ENCODE measurements at regions not wholly inside any gene's neighbourhood (a gene's known extent, or its start where the extent isn't known, plus 50 kb on each side); places are given as distances from the start of the nearest gene placed in this dataset.
A peak's percentile ranks its signal among the peaks of the same experiment; 100 is the strongest.

GRCh38 chrX:69305333-69306062, 140.2 kb upstream of the PJA1 start:
- DNase-seq (ENCODE audit: low read depth in 2 of 2) = no peak

GRCh38 chrX:69303231-69303630, 138.0 kb upstream of the PJA1 start:
- DNase-seq (ENCODE audit: low read depth in 2 of 2) = no peak

GRCh38 chrX:69299951-69300714, 134.9 kb upstream of the PJA1 start:
- no peak for DNase-seq (ENCODE audit: low read depth in 2 of 2)

- DNase-seq (ENCODE audit: low read depth in 2 of 2) = no peak
Observed at GRCh38 chrX:69299285-69299684, 134.0 kb upstream of the PJA1 start.

DNA sequence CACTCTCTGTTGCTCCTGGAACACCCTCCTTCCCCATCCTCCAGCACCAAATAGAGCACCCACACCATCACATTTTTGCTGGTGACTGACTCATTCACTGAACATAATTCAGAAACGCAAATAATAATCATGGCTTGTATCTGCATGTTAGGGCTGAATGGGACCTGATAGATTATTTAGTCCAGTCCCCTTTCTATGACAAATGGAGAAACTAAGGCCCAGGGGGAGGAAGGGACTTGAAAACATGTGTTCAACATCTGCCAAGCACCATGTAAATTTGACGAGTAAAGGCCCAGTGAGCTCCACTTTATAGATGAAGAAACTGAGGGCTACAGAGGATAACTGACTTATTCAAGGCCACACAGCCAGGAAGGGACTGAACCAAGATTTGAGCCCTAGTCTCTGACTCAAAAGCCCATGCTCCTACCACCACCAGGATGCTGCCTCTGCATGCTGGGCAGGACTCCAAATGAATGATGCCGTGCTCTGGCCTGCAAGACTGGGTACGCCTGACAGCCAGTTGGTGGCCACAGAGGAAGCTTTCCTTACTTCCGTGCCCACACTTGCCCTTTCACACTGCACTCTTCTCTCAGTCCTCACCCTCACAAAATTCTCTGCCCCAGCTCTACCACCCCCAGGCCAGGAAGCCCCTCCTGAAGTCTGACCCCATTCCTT, 133.3 kb upstream of the PJA1 start:
- no peak for DNase-seq (ENCODE audit: low read depth in 2 of 2)

DNA sequence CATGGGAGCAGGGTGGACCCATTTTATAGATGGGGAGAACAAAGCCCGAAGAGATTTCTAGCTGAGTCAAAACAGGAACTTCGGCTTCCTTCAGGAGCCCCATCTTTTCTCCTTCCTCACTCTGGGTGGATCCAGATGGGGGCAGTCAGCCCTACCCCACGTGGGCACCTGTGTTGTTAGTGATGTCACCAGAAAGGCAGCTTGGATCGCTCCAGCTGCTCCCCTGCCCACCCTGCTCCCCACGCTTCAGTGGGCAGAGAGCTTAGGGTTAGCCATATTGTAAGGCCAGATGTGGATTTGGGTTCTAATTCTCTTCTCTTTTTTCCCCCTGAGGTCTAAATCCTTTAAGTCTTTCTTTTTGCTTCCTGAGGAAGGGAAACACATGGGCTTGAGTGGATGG, 132.3 kb upstream of the PJA1 start:
- DNase-seq (ENCODE audit: low read depth in 2 of 2) = no peak

DNA sequence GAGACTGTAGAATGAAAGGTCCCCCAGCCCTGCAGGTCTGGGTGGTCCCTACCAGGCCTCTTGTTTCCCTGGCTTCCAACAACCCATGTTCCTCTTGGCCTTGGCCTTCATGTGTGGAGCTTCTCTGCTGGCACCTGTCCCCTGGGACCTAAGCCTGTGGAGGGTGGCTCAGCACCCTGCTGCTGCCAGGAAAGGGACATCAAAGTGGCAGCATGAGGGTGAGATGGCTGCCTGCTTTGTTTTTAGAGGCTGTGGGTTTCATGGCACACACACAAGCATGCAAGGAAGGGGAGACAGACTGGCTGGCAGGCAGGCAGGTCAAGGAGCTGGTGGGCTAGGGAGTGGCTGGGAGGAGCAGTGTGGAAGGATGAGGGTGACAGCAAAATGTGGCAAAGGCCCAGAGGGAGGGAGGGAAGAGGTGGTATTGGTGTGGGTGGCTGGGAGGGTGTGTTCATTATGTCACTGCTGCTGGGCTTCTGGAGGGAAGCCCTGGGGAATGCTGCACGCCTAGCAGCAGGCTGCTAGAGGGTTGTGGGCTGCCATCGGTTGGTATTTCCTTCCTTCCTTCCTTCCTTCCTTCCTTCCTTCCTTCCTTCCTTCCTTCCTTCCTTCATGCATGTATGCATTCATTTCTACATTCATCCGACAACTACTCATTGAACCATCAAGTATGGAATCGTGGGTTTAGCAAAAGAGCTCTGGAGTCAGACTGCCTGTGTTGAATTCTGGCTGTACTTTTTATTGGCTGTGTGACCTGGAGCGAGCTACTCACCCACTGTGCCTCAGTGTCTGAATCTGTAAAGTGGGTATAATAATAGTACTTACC, 128.7 kb upstream of the PJA1 start:
- no peak for DNase-seq (ENCODE audit: low read depth in 2 of 2)

DNA sequence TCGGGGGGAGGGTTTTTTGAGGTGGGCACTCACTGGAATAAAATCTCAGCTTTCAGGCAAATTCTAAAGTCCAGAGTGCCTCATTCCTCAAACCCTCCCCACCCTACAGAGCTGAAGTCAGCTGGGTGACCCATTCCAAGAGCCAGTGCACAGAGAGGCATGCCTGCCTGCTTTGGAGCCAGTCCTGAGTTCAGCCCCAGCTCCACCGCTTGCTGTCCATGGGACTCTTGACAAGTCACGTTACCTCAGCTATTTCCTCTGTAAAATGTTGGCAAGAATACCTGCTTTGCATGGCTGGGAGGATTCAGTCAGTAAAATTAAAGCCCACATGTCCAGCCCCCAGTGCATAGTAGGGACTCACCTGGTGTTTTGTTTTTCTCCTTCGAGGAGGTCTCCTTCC, 125.9 kb upstream of the PJA1 start:
- DNase-seq (ENCODE audit: low read depth in 2 of 2) = no peak

DNA sequence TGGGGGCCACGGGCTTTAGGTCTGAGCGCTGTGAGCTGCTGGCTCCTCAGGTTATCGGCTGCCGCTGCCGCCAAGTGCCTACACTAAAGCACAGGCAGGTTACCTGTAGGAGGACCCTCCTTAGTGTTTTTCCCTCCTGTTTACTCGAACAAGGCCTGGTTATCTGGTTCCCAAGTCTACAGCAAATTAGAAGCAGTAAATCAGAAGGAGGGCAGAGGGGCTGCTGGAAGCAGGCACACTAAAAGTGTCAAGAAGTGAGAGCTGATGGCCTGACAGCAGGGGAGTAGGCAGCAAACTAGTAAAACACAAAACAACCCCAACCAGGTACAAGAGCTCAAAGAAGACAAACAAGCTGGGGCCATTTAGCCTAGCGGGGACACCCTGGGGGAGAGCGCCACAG, 125.0 kb upstream of the PJA1 start:
- no peak for DNase-seq (ENCODE audit: low read depth in 2 of 2)

- DNase-seq (ENCODE audit: low read depth in 2 of 2) = no peak
Observed at GRCh38 chrX:69289793-69290123, 124.5 kb upstream of the PJA1 start.

- DNase-seq (ENCODE audit: low read depth in 2 of 2) = no peak
Observed at GRCh38 chrX:69289046-69289792, 124.0 kb upstream of the PJA1 start.

DNA sequence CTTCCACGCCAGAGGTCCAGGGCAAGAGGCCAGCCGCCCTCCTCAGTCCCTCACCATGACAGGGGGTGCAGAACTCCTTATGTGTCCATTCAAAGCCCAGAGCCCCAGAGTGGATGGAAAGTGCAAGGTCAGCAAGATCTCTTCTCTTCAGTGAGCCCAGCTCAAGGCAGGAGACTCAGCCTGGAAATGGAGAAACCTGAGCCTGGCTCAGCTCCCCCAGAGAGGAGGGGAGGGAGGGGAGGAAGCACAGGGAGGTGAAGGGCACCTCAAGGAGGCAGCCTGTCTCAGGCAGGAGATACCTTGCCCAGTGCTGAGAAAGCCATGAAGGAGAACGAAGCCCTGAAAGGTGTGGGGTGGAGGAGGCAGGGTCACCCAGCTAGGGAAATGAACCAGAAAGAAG, 121.8 kb upstream of the PJA1 start:
- no peak for DNase-seq (ENCODE audit: low read depth in 2 of 2)

DNA sequence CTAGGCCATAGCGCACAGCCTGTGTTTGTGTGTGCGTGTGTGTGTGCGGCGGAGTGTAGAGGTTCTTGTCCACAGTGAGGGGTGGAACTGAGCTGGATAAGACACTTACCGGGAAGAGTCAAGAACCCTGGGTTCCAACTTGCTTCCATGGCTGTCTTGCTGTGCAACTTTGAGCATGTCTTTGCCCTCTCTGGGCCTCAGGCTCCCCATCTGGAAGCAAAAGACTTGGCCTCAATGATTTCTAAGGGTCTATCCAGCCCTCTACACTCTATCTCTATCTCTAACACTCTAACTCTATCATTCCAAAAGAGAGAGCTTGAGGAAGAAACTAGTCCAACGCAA, 121.3 kb upstream of the PJA1 start:
- no peak for DNase-seq (ENCODE audit: low read depth in 2 of 2)

DNA sequence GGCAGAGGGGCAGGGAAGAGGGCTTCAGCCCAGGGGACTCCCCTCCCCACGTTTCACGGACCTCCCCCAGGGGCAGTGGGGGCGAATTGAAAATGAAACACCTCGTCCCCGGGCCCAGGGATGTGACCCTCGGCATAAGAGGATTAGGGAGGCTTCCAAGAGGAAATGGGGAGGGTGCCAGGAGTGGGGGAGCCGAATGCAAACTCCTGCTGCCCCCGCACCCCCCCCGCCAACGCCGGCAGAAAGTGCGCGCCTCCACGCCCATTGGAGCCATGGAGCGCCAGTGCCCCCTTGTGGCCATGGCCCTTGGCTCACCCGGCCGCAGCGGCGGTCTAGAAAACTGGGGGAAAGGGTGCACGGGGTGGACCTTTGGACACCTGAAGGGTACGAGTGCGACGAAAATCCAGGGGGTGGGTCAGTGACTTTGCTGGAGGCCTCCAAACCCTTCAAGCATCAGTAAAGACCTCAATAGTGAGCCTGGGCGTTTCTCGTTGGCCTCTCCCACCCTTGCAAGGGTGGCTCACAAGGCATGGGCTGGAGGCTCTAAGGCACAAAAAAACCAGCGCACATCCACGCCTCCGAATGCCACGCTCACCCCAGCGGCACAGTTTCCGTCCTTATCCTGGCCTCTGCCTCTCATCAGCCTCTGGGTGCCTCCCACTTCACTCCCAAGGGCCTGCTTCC, 120.8 kb upstream of the PJA1 start:
- DNase-seq (ENCODE audit: low read depth in 2 of 2) = peak; percentile 2 to 36

DNA sequence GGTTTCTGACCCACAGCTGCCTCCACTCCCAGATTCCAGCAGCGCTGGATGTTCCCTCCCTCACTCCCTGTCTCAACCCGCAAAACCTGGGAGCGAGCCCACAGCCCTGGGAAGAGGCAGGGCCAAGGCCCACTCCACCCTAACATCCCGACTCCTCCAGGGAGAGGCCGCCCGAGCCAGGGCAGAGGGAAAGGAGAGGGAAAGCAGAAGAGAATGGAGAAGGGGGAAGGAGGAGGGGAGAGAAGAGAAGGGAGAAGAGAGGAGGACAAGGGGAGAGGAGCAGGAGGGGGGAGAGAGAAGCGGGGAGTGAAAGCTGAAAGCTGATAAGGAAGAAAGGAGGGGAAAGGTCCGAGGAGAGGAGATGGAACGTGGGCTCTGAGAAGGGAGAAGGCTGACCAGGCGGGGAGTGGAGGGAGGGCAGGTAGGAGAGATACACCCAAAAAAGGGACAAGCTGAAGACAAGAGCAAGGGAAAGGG, 120.2 kb upstream of the PJA1 start:
- no peak for DNase-seq (ENCODE audit: low read depth in 2 of 2)

DNA sequence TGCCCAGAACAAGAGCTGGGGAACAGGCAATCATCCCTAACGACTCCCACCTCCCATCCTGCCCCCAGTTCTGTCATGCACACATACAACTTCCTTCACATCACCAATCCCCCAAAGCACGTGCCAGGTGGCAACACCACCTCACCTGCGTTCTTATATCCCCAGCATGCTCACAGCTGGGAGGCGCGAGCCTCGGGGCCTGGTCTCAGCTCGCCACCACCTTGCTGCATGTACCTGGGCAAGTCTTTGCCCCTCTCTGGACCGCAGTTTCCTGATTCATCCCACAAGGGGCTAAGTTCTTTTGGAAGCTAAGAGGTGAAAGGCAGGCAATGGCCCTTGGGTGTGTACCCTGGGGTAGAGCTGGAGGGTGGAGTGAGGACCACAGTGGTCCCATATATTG, 119.2 kb upstream of the PJA1 start:
- no peak for DNase-seq (ENCODE audit: low read depth in 2 of 2)

GRCh38 chrX:69282893-69283690, 117.8 kb upstream of the PJA1 start:
- no peak for DNase-seq (ENCODE audit: low read depth in 2 of 2)

GRCh38 chrX:69280933-69281332, 115.7 kb upstream of the PJA1 start:
- no peak for DNase-seq (ENCODE audit: low read depth in 2 of 2)

GRCh38 chrX:69279234-69279633, 114.0 kb upstream of the PJA1 start:
- DNase-seq (ENCODE audit: low read depth in 2 of 2) = no peak

All from stimulated activated CD8-positive, alpha-beta memory T cell treated with anti-CD3 and anti-CD28 coated beads, Interleukin-7, amount 100 ng/mL, for 4 hours (primary cell).